Stimulated activated CD8-positive, alpha-beta memory T cell treated with anti-CD3 and anti-CD28 coated beads, Interleukin-12 subunit alpha, Interleukin-12 subunit beta, amount 100 ng/mL, for 24 hours (primary cell): ENCODE measurements at regions not wholly inside any gene's neighbourhood (a gene's known extent, or its start where the extent isn't known, plus 50 kb on each side); places are given as distances from the start of the nearest gene placed in this dataset.
"Not testable (repeated sequence)": the region's sequence is repeated elsewhere in the genome, so short reads cannot be mapped to it uniquely, and the experiment has no call there.

Experiments used
- DNase-seq: peaks from one replicate; pipeline ENCODE4 v3.0.0-alpha.2; 2020; ENCODE audit errors: extremely low read depth

DNA sequence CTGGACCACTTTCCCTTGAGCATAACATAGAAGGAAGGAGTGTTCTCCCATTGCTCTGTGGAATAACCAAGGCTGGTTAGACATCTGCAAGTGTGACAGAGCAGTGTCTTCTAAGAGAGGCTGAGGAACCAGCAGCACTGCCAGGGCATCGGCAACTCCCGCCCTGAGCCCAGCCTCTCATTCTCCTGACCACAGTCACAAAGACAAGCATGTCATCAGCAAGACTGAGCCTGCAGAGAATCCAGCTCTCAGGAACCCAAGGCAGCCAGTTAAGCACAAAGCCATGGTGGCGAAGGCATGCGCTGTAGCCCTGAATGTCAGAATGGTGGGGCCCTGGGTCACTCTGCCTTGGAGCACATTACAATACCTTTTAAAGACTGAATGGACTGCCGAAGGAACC lies 253.9 kb downstream of the AGTPBP1 start:
- no peak for DNase-seq

DNA sequence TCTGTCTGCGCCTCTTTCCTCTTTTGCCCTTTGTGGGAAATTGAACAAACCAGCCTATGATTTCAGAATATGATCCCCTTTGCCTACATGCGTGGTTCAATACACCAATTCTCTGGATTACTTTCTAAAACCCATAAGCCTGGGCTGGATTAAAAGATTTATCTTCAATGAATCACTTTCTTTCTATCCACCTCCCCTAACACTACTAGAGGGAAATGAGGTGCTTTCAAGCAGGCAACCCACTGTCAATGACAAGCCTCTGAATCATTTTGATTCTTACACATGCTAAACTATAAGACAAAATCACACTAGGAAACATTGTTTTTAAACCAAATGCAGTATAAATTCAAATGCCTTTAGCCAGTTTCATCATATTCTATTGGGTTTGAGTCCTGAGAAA lies 257.5 kb downstream of the AGTPBP1 start:
- no peak for DNase-seq

DNA sequence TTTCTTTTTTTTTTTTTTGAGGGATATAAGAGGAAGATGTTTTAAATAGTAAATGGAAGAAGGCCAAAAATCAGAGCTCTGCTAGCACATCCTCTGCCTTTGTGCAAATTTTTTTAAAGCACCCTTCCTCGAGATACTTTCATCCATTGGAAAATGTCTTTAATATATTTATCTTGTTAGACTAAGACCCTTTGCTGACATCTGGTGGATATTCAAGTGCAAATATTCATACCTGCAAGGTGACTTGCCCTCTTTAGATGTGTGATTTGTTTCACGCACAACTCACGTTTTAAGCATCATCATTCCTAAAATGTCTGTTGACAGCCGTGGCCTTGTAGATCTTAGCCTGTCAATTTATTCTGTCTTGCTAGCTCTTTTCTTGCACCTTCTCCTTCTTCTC lies 258.5 kb downstream of the AGTPBP1 start:
- no peak for DNase-seq

DNA sequence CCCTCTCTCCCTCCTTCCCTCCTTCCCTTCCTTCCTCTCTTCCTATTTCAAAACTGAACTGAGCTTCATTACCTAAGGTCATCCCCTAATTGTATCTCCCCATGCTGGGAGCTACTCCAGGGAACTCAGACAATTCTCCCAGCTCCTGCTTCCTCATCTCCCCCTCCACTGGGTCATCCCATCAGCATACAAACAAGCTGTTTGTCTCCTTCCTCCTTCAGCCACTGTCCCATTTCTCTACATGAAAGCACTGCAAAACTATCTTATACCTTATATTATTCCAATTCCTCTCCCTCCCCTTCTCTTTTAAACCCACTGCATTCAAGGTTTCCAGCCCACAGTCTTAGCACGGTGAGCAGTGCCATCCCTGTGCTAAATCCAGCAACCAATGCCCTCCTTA lies 262.4 kb downstream of the AGTPBP1 start:
- DNase-seq, result no peak

DNA sequence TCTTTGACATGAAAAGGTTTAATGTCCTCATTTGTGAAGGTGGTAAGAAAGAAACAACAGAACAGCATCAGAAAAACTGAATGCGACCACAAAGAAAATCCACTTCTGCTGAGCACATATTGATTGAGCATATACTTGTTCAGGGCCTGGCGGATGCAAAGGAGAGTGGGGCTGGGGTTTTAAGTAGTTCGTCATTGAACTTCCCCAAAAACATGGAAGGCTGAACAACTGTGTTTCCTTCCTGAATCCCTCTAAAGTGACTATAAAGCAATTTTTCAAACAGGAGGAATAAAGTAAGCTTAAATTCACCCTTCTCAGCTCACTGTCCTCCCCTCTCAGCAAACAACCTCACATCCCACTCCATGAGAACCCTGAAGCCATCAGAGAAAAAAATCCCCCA lies 262.9 kb downstream of the AGTPBP1 start:
- DNase-seq, result no peak

DNA sequence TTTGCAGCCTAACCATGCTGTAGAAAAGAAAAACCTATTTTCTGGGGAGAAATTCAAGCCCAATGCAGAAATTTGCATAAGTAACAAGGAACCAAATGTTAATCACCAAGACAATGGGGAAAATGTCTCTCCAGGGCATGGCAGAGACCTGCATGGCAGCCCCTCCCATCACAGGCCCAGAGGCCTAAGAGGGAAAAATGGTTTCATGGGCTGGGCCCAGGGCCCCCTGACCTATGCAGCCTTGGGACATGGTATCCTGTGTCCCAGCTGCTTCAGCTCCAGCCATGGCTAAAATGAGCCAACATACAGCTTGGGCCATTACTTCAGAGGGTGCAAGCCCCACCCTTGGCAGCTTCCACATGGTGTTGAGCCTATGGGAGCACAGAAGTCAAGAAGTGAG lies 266.9 kb downstream of the AGTPBP1 start:
- not testable (repeated sequence) for DNase-seq

DNA sequence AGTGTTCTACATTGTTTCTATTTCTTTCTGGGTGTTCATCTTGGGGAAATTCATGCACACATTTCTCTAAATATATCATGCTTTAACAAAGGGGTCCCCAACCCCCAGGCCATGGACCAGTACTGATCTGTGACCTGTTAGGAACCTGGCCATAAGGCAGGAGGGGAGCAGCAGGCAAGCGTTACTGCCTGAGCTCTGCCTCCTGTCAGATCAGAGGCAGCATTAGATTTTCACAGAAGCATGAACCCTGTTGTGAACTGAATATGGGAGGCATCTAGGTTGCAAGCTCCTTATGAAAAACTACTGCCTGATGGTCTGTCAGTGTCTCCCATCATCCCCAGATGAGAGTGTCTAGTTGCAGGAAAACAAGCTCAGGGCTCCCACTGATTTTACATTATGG lies 270.0 kb downstream of the AGTPBP1 start:
- no peak for DNase-seq

DNA sequence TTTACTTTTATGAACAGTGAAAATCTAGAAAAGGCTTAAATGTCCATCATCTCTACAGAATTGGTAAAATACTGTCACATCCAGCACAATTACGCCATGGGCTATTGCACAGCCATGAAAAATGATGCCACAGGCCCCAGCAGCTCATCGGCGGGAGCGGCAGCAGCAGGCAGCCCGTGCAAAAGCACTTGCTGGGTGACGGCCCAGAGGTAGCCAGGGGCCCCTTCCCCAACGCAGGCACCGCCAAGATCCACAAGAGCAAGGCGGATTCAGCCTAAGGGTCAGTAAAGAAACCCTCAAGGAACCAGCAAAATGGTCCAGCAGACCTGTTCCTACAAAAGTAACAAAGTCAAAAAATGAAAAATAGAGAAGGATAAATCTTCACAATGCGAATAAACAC lies 272.7 kb downstream of the AGTPBP1 start:
- DNase-seq, result no peak

DNA sequence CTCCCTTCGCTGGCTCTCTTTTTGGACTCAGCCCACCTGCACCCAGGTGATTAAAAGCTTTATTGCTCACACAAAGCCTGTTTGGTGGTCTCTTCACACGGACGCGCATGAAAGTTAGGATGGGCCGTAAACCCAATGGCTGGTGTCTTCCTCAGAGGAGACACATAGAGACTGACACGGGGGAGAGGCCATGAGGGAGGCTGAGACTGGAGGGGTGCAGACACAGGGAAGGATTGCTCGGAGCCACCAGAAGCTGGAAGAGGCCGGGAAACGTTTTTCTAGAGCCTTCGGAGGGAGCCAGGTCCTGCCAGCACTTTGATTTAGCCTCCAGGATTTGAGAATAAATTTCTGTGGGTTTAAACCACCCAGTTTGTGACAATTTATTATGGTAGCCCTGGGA lies 274.9 kb downstream of the AGTPBP1 start:
- DNase-seq, result no peak

DNA sequence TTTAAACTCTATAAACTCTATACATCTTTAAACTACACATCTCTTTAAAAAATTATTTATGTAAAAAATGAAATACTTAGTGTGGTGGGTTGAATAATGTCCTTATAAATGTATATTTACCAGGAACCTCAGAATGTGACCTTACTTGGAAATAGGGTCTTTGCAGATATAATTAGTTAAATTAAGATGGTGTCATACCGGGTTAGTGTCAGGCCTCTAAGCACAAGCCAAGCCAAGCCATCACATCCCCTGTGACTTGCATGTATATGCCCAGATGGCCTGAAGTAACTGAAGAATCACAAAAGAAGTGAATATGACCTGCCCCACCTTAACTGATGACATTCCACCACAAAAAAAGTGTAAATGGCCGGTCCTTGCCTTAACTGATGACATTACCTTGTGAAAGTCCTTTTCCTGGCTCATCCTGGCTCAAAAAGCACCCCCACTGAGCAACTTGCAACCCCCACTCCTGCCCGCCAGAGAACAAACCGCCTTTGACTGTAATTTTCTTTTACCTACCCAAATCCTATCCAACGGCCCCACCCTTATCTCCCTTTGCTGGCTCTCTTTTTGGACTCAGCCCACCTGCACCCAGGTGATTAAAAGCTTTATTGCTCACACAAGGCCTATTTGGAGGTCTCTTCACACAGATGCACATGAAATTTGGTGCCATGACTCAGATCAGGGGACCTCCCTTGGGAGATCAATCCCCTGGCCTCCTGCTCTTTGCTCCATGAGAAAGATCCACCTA lies 283.5 kb downstream of the AGTPBP1 start:
- DNase-seq, result not testable (repeated sequence)

DNA sequence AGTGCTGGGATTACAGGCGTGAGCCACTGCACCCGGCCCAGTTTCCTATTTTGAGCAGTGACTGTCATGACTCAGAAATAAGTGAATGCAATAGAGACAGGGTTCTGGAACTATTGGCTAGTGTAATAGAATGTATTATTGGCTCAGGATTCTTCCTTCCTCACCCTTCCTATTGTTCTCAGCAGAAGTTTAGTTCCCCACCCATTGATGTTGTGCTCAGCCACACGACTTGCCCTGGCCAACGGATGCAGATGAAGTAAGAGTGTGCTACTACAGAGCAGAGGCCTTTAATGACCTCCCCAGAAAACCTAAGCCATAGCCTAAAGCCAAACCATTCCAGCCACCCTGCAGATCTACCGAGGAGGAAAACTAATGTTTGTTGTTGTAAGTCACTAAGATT lies 287.9 kb downstream of the AGTPBP1 start:
- no peak for DNase-seq

DNA sequence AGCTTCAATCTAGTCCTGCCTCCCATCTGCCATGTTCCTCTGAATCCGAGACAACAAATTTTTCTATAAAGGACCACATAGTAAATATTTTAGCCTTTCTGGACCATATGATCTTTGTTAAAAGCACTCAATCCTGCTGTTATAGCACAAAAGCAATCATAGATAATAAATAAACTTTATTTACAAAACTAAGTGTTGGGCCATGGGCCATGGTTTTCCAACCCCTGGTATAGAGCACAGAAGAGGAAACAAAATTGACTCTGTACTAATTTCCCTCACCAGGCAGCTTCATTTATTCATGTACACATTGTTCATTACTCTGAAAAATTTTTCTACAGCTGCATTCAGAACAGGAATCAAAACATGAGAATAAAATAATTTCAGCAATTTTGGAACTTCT lies 288.9 kb downstream of the AGTPBP1 start:
- no peak for DNase-seq

DNA sequence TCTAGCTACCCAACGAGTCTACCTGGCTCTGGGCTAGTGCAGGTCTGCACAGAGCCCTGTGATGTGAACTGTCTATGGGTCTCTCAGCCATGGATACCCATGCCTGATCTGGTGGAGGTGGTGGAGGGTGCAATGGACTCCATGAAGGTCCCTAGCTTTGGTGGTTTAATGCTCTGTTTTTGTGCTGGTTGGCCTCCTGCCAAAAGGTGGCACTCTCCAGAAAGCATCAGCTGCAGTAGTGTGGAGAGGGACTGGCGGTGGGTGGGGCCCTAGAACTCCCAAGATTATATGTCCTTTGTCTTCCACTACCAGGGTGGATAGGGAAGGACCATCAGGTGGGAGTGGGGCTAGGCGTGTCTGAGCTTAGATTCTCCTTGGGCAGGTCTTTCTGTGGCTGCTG lies 290.1 kb downstream of the AGTPBP1 start:
- DNase-seq, result no peak

DNA sequence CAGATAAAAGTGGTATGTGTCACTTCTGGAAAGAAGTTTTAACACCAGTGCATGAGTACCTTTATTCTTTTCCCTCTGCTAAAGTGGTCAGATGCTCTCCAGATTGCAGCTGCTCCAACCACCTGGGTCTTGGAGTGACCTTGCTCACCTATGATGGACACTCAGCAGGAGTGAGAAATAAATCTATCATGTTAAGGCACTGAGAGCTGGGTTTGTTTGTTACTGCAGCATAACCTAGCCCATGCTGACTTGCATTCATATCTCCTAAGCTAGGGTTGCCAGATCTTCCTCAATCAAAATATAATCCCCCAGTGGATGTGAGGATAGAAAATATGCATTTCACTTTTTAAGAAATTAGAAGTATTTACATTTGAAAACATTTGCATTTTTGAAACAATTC lies 295.9 kb downstream of the AGTPBP1 start:
- DNase-seq, result no peak

DNA sequence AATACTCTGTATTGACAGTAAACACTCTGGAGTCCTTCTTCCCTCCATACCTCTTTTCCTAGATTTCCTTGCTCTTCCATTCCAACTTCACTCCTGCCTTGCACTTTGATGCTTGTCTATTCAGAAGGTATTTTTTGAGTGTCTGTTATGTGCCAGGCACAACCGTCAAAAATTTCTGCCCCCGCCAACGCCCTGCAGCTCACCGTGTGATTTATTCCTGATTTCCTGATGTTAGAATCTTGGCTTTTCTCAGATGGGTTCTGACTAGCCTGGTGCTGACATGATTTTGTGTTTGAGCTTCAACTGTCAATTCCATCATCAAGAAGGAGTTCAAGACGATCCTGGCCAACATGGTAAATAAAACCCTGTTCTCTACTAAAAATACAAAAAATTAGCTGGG lies 297.5 kb downstream of the AGTPBP1 start:
- DNase-seq, result no peak

DNA sequence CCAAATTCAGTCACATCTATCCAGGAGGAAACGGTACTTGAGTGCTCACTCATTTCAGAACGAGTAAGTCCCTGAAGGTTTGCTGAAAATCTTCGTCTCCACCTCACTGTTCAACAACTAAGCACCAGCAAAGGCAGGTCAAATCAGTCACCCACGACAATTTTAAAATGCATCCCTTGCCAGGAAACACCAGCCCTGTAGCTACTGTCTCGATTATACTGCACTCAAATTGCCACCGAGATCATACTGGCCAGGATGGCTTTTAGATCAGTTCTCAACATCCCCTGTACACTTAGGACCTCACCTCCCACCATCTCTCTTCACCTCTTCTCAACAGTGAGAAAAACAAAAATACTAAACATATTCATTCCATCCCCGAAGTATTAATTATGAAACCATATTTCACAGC lies 298.6 kb downstream of the AGTPBP1 start:
- DNase-seq, result no peak

DNA sequence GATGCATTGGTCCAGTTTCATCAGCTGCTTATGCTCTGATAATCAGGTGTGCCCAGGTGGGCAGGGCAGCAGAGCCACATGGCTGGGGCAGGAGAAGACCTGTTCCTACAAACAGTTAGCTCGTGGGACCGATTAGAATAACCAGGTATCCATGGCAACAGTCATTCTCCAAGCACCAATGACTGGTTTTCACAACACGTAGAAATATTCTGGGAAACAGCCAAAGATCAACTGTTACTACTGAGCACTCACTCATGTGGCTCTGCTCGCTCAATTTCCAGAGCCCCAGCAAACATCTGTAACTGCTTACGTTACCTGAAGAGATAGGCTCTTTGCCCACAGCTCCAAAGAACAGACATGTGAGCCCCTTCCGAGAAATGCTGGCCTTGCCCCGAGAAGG lies 302.0 kb downstream of the AGTPBP1 start:
- no peak for DNase-seq

DNA sequence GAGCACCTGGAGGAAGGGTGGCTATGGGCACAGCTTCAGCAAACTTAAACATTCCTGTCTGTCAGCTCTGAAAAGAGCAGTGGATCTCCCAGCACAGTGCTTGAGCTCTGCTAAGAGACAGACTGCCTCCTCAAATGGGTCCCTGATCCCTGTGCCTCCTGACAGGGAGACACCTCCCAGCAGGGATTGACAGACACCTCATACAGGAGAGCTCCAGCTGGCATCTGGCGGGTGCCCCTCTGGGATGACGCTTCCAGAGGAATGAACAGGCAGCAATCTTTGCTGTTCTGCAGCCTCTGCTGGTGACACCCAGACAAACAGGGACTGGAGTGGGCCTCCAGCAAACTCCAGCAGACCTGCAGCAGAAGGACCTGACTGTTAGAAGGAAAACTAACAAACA lies 307.8 kb downstream of the AGTPBP1 start:
- DNase-seq, result not testable (repeated sequence)

DNA sequence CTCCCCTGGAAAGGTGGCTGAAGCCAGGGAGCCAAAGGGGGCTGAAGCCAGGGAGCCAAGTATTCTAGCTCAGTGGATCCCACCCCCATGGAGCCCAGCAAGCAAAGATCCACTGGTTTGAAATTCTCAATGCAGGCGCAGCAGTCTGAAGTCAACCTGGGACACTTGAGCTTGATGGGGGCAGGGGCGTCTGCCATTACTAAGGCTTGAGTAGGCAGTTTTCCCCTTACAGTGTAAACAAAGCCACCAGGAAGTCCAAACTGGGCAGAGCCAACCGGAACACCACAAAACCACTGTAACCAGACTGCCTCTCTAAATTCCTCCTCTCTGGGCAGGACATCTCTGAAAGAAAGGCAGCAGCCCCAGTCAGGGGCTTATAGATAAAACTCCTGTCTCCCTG lies 308.2 kb downstream of the AGTPBP1 start:
- DNase-seq, result not testable (repeated sequence)

DNA sequence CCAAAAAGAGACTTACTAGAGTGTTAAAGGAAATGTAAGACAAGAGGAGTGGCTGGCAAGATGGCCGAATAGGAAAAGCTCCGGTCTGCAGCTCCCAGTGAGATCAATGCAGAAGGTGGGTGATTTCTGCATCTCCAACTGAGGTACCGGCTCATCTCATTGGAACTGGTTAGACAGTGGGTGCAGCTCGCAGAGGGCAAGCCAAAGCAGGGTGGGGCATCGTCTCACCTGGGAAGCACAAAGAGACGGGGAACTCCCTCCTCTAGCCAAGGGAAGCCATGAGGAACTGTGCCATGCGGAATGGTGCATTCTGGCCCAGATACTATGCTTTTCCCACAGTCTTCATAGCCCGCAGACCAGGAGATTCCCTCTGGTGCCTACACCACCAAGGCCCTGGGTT lies 308.7 kb downstream of the AGTPBP1 start:
- no peak for DNase-seq

DNA sequence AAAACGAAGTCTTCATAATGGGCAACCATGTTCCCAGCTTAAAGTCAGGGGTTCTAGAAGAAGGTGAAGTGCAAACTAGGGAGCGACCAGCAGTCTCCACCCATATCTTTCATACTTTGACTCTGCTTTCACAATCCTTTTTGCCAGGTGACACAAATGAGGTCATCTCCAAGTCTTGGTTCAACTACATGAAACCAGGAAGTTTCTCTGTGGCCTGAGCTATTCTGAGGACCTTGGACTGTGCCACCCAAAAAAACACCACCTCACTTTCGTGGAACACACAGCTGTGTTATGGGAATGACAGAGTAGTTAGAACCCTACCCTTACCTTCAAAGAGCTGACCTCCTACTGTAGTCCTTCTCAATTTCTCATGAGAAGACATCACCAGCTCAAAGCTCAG lies 309.2 kb downstream of the AGTPBP1 start:
- no peak for DNase-seq

DNA sequence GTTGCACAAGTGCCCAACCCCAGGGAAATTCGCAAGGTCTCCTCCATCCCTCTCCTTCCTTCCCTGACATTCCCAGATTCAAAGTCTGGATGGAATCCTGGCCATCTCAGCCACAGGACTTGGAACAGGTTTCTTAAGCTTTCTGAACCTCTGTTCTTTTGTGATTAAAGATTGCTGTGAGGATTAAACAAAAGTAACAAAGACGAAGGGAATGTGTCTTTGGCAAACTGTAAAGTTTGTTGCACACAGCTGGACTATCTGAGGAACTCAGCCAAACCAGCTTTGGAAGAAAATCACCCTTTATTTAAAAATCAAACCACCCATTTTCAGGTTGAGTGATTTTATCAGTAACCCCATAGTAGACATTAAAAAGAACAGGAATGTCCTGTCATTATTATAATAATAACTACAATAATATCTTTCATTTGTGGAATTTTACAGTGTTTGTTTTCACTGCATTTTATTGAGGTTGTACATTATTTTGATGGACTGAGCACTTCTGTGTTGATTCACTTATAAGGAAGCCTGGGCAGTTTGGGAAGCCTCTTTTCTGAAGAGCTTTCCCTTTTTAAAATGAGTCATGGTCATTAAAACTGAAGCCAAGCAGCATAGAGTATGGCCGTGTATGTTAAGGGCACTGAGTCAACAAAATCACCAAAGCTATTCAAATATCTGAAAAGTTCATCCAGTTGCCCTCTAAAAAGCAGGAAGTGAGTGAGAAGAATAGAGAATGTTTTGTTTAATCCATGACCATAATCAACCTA lies 310.2 kb downstream of the AGTPBP1 start:
- DNase-seq, result no peak

DNA sequence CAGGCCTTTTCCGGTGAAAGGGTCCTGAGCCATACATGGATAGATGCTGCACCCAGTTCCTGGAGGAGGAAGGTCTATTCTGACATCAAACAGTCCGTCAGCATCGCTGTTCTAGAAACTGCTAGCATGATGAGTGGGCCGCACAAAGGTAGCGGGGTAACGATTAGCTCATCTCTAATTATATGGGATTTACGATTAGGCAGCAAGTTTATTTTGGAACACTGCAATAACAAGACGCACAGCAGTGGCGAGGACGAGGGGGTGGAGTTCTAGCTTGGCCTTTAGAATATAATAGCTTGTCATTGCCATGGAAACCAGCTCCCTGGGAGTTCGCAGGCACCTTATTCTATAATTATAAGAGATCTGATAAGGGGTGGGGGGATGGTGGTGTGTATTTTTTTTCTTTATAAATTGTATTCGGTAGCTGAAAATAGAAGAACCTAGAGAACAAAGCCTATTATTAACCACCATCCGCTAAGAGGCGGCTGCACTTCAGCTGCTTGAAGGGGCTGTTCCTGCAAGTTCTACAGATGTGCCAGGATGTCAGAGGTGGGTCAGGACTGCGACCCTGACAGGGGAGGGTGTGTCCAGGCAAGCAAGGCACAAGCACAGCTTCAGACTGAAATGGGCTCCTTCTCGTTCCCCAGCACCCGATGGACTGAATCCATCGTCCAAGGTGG lies 311.0 kb downstream of the AGTPBP1 start:
- no peak for DNase-seq
